IPS DF 4.7 (cell line): ENCODE measurements at regions not wholly inside any gene's neighbourhood (a gene's known extent, or its start where the extent isn't known, plus 50 kb on each side); places are given as distances from the start of the nearest gene placed in this dataset.

Experiments used
- DNase-seq: peaks from one replicate; pipeline ENCODE4 v3.0.0-alpha.2; 2013; ENCODE audit warnings: low spot score; ENCODE audit errors: extremely low read depth

DNA sequence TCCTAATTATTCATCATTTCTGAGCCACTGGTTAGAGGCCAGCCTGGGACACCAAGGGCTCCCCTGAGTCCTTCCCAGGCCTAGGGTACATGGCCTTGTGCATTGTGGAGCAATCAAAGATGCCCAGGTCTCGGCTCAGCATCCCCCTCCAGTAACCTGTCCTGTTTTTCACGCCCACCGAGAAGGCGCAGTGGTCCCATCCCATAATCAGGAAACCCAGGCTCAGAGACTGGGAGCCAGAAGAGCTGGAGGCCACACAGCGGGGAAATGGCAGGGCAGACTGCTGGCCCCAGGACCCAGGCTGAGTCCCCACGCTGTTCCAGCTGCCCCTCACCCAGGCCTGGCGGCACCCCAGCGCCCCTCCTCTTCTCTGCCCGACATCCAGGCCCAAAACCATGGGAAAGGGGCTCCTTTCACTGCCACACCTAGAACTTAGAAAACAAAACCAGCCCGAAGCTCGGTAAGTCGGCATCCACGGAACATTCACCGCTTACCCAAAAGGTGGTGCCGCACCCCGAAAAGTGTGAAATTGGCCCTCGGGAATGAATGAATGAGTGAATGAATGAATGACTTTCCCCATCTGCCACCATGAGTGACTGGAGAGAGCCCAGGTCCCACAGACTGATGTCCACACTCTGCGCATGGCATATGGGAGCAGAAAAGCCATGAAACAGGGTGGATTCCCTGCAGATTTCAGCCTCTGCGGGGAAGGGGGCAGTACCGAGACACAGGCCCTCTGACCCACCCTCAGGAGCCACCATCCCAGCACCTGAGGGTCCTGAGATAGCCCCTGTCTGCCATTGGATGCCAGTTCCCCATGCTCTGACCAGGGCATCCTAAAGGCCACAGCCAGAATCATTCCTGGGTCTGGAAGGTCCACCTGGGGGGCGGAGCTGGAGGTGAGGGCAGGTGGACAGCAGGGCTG is 132.5 kb downstream of the OLFM1 start:
- DNase-seq: no peak

DNA sequence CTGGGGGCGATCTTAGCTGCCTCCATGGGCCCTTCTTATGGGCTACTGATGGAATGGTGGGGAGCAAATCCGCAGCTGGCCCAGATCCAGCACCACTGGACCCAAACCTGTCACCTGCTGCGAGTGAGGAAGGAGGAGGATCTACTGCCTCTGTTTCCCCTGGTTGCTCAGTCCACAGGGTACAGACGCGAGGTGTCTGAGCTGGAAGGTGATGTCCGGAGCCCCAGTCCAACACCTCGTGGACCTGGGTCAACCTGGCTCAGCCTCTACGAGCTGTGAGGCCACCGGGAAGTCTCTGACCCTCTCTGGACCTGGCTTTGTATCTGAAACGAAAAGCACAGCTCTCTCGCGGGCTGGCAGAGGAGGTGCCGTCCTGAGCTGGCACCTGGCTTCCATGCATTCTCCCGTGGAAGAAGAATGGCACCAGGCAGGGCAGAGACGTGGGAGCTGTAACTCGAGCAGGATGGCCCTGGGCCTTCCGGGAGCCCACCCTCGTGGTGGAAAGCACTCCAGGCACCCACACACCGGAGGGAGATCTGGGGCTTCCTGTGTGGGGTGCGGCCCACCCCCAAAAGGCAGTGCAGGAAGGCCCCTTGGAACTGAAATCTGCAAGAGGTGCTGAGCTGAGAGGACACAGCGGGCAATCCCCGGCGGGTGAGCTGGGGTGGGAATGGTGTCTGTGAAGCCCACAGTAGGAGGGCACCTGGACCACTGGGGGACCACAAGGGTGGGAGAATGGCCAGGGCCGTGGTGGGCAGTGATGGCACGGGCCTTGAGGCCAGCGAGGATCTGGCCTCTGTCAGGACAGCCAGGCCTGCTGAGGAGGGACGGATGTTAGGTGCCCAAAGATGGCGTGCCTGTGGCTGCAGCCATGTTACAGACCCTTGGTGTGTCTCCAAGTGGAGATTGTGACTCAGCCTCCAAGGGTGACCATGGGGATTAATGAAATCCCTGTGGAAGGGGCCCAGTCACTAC is 133.4 kb downstream of the OLFM1 start:
- no peak for DNase-seq

DNA sequence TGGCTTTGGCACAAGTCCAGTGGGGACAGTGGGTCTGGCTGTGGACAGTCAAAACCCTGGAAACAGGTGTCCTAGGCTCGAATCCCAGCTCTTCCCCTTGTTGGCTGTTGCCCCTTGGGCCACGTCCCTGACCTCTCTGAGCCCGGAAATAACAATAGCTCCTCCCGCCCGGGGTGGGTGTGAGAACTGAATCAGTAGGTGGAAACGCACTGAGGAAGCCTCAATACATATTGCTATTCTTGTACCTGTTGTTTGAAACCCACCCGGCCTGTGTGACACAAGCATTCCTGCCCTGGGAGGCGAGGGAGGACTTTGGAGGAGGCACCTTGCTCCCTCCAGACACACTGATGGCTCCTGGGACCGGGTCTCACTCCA is 134.1 kb downstream of the OLFM1 start:
- DNase-seq: no peak

DNA sequence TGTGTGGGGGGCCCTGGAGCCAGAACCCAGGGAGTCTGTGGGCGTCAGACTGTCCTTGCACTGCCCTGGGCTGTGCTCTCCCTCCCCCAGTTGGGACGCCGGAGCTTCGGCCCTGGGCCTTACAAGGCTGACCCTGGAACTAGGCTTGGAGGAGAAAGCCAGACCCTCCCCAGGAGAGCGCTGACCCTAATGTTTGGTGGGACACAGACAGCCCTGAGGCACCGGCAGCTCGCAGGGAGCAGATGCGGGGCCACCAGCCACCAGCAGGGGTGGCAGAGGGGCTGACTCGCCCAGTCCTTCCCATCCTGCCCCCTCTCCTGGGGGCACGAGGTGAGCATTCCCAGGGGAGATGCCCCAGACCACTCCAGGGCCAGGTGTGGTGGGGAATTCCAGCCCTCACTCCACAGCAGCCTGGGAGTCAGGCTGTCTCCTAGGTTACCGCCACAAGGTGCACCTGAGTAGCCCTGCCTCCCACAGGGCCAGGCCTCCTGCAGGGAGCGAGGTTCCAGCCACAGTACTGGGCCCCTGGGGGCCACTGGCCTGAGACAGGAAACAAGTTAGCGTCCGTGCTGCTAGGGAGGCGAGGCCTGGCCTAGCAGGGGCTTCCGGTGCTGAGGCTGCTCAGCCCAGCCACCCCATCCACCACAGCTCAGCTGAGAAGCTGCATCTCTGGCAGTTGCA is 134.6 kb downstream of the OLFM1 start:
- DNase-seq: no peak

DNA sequence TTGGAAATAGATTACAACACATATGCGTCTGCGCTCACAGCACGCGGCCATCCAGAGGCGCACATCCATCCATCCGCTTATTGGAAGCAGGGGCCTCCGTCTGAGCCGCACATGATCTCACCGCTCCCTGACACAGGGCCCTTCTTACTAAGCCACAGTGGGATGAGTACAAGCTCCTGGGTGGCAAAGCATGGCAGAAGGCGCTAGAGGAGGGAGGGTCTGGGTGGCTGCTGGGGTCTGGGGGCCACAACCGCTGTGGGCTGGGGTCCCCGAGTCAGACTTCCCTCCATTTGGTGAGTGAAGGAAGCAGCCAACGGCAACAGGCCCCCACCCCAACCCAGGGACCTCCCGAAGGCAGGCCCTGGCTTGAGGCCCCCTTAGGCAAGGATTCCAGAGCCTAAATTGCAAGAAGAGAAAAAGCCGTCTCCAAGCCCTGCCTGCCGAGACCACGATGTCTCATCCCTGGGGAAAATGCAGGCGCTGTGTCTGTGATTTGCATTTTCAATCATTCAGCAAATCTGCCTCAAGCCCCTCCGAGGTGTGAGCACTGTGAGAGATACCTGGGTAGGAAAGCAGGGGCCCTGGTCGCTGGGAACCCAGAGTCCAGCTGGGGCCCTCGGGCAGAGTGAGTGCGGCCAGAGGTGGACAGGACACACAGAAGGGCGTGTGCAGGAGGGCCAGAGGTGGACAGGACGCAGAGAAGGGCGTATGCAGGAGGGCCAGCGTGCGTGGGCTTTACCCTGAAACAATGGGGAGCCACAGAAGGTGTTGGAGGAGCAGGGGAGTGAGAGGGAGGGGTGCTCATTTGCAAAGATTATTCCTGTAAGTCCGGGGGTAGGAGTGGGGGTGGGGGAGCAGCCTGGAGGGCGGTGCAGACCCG is 135.7 kb downstream of the OLFM1 start:
- DNase-seq: no peak

DNA sequence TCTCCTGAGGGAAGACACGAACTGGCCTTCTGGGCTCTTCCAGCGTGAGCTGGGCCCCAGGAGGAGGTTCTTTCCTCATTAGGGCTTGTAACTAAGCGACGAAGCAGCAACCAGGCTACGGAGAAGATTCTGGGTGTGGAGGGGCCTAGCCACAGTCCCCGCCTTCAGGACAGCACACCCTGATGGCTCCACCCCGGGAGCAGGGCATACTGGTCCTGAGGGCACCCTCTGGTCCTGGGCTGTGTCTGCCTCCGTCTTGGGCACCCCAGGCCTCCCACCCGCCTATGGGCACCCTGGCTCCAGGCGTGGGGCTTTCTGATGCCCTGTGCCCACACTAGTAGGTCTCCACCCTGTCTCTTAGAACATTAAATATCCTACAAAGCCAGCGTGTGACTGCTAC is 136.4 kb downstream of the OLFM1 start:
- no peak for DNase-seq

DNA sequence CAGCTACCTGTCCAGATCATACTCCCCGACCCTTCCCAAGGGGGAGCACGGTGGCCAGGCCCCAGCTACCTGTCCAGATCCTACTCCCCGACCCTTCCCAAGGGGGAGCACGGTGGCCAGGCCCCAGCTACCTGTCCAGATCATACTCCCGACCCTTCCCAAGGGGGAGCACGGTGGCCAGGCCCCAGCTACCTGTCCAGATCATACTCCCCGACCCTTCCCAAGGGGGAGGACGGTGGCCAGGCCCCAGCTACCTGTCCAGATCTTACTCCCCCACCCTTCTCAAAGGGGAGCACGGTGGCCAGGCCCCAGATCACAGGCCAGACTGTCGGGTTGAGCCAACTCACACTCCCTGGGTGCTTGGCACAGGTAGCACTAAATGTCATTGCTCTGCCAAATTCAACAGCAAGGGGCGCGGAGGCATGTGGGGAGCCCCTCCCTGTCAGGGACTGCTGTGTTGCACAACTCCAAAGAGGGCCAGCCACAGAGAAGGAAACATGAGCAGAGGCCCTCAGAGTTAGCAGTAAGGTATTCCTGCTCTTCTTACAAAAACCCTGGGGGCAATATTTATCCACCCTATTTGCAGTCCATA is 136.9 kb downstream of the OLFM1 start:
- DNase-seq: no peak

DNA sequence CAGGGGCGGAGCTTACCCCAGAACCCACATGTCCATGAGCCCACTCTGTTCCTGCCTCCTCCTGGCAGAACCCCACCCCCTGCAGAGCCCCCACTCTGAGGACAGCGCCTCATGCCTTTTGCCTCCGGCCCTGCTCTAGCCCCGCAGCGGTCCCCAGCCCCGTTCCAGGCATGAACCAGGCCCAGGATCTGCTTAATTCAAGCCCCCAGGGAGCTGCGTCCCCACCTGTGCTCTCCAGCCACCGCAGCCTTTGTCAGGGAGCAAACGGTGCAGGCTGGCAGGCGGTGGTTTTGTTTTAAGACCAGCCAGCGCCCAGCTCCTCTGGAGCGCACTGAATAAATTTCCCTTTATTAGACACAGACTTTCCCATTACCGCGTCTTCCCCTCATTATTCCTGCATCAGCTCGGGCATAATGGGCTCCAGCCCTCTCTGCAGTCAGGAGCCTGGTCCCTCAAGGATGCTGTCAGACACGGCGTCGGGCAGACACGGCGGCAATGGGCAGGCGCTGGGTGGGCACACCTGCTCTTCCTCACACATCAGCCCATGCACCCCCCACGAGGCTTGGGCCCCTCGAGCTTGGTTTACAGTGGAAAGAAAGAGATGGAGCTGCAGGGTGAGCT is 137.6 kb downstream of the OLFM1 start:
- no peak for DNase-seq

DNA sequence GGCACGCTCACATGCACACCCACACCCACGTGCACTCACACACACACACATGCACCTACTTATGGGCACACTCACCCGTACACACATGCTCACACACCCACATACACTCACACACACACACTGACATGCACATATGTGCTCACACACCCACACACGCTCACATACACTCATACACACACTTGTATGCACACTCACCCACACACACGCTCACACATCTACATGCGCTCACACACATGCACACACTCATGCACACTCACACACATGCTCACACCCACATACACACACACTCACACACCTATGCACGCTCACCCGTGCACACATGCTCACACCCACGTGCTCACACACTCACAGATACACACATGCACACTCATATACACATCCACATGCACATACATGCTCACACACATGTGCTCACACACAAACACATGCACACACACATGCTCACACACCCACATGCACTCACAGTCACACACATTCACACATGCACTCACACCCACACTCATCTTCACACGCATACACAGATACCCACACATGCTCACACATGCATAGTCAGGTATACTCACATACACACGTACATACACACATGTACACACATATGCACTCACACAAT is 138.3 kb downstream of the OLFM1 start:
- DNase-seq: no peak

DNA sequence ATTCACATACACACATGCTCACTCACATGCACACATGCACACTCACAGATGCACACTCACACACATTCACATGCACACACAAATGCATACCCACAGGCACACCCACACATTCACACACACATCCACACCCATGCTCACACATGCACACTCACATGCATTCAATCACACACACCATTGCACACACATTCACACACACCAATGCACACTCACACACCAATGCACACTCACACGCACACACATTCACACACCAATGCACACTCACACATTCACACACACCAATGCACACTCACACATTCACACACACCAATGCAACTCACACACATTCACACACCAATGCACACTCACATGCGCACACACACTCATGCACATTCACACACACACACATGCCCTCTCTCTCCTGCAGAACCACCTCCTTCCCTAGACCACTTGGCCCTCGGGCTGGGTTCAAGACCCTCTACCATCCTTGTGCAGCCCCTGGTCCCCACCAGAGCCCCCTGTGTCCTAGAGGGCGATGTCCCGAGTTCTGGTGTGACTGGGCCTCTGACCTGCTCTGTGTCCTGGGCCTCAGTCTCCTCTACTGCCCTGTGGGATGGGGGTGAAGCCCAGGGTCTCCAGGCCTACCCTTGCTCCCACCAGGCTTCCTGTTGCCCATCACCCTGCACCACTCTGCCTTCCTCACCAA is 139.0 kb downstream of the OLFM1 start:
- DNase-seq: no peak

DNA sequence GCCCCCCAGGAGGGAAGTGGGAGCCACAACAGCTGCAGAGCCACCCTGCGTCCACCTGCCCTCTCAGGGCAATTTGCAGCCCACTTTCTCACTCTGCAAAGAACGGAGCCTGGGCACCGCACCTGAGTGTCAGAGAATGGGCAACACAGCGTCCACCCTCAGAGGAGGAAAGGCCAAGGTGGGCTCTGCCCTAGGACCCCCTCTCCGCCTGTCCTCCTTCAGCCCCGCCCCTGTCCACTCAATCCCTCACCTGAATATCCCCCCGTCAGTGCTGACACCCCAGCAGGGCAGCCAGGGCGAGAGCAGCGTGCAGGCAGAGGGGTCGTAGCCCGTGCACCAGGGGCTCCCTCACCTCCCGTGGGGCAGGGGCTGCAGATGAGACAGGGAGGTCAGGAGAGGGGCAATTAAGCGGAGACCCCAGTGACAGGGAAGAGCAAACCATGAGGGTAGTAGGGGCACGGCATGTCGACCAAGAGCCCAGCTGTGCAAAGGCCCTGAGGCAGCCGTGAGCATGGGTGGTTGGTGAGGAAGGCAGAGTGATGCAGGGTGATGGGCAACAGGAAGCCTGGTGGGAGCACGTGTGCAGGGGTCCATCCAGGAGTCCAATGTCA is 140.3 kb downstream of the OLFM1 start:
- no peak for DNase-seq

DNA sequence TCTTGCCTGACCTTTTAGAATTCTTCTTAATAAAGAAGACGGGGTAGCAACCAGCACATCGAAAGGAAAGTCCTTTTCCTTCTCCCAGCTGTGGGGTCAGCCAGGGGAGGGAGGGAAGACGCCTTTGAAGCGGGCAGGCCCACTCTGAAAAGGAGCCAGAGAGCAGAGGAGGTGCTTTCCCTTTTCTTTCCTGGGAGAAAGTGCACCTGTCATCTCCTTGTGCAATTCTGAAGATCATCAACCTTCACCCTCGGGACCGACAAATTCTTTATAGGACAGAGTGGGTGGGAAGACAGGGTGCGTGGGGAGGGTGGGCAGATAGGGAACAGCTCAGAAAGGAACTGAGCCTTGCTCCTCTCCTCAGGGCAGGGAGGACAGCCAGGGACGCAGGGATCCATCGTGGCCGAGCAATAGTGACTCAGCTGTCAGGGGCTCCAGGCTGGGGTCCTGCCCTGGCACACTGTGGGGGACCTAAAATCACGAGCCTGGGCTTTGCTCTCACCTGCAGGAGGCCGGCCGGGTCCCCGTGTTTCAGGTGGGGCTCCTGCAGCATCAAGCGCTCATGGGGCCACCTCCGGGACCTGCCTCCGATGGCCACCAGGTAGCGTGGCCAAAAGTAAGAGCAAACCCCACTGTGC is 141.0 kb downstream of the OLFM1 start:
- DNase-seq: no peak

DNA sequence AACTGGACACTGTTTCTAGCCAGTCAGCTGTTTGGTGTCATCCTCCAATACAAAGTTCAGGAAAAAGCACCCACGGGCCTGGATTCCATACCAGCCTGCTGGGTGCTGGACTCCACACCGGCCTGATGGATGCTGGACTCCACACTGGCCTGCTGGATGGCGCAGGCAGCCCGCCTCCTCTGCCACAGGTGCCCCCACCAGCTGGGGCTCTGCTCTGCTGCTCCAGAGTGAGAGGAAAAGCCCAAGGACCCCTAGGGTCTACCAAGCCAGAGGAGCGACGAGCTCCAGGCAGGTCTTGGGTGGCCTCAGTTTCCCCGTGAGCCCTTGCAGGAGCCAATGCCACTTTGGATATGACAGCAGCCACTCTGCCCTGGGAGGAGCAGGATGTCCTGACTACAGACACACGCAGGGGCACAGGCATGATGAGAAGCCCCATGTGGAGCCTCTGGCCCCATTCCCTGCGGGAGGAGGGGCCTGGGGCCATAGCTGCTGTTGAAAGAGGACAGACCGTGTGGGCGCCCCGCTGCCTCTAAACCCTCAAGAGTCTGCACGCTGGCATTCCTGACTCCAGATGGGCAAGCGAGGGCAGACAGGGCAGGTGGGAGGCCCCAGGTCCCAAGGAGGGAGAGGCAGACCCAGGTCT is 141.6 kb downstream of the OLFM1 start:
- DNase-seq: no peak

DNA sequence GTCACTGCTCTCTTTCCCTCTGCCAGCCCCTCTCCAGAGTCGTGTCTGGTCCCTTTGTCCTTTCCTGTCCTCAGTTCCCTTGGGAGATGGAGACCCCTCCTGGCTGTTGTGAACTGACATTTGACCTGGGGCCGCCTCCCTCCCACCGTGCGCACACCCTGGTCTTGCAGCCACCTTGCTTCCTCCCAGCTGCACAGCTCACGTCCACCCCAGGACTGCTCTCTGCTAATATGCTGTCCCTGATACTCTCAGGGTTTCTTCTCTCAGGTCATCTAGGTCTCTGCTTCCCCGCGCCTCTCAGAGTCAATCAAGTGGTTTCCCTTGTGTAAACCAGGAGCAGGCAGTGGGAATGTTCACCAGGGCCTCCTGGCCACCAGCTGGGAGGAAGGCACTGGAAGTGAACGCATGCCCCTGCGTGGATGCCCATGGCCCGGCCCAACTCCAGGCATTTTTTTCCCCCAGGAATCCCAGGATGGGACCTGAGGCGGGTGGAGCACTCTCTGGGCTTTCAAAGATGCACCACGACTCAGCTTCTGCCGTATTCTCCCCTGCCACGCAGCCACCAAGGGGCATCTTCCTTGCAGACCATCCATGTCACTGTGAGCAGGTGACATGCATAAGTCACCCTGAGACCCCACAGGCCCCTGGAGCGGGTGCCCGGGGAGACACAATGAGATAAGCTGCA is 142.4 kb downstream of the OLFM1 start:
- no peak for DNase-seq

DNA sequence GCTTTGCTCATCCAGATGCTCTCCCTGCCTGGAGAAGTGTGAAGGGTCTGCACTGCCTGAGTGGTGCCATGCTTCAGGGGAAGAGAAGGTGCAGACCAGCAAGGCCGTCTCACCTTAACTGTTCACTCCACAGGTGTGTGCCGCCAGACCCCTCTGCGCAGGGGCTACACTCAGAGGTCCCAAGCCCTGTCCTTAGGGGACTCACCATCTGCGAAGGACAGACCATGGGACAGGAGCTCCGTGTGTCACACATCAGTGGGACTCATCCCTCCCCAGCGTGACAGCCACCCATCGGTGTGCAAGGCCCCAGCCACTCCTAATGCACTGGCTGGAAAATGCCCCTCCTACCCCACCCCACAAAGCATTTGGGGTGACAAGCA is 142.9 kb downstream of the OLFM1 start:
- DNase-seq: no peak

DNA sequence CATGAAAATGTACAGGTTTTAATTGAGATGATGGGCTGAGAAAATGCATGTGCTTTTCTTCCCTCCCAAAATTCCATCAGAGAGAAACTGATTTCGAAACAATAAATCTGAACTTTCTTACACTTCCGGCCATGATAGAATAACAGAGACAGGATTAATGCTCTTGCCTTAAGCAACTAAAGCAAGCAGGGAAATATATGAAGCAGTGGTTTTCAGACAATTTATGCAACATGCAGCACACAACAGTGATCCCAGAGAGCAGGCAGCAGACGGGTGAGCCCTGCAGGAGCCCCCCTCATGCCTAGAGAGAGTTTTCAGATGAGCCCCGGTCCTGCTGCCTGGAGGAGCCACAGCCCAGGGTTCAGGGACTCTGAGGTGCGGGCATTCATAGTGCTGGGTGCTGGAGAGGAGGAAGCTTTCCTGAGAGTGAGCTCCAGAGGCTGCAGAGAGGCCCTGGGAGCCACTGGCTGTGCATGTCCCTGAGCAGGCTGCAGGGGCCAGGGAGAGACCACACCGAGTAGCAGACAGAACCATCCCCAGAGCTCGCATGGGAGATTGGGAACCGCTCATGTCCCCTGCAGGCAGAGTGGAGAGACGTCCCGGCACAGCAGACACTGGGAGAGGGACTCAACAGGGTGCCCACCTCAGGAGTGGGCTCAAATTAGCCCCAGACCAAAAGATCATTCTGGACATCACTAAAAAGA is 143.5 kb downstream of the OLFM1 start:
- no peak for DNase-seq
